ENCODE measurements at regions not wholly inside any gene's neighbourhood (a gene's known extent, or its start where the extent isn't known, plus 50 kb on each side); places are given as distances from the start of the nearest gene placed in this dataset.

GRCh38 chr6:138695193-138695592, 78.4 kb upstream of the CCDC28A start:
- no peak for DNase-seq (ENCODE audit: low read depth)

GRCh38 chr6:138714493-138714892, 59.1 kb upstream of the CCDC28A start:
- DNase-seq (ENCODE audit: low read depth): no peak

GRCh38 chr6:138716013-138716412, 57.6 kb upstream of the CCDC28A start:
- no peak for DNase-seq (ENCODE audit: low read depth)

GRCh38 chr6:138716971-138717665, 56.5 kb upstream of the CCDC28A start:
- DNase-seq (ENCODE audit: low read depth): no peak

GRCh38 chr6:138719011-138719635, 54.4 kb upstream of the CCDC28A start:
- no peak for DNase-seq (ENCODE audit: low read depth)

GRCh38 chr6:138719744-138720143, 53.8 kb upstream of the CCDC28A start:
- DNase-seq (ENCODE audit: low read depth): no peak

- DNase-seq (ENCODE audit: low read depth): no peak
Measured at GRCh38 chr6:138722425-138723371, 50.9 kb upstream of the CCDC28A start.
